Activated CD8-positive, alpha-beta T cell treated with anti-CD3 and anti-CD28 coated beads for 36 hours (primary cell): ENCODE measurements at regions not wholly inside any gene's neighbourhood (a gene's known extent, or its start where the extent isn't known, plus 50 kb on each side); places are given as distances from the start of the nearest gene placed in this dataset.

Experiments
- ATAC-seq: fragments of 200-7000 bp; cut with Tn5 transposase; one replicate; pipeline ENCODE4 v1.10.0; 2021; ENCODE audit warnings: mild to moderate bottlenecking, moderate library complexity
- CTCF ChIA-PET: fragments of 350-600 bp; sonication (Branson Sonifier 250); formaldehyde crosslinking; loops from one replicate; lab custom pipeline; 2021; ENCODE audit warnings: antibody characterized with exemption; lab: Charles Lee
- POLR2A ChIA-PET: fragments of 350-600 bp; sonication (Branson Sonifier 250); formaldehyde crosslinking; loops from one replicate; lab custom pipeline; 2021; ENCODE audit warnings: antibody characterized with exemption; lab: Charles Lee
- DNase-seq: peaks from one replicate; pipeline ENCODE4 v3.0.0-alpha.2; 2020
- H3K27ac Mint-ChIP-seq: one replicate; pipeline ENCODE4 v1.8.0; 2021; ENCODE audit warnings: mild to moderate bottlenecking, mixed read lengths
- H3K27me3 Mint-ChIP-seq: one replicate; pipeline ENCODE4 v1.8.0; 2021; ENCODE audit warnings: mixed read lengths
- H3K36me3 Mint-ChIP-seq: one replicate; pipeline ENCODE4 v1.8.0; 2021; ENCODE audit warnings: low read depth, mixed read lengths
- H3K4me1 Mint-ChIP-seq: one replicate; pipeline ENCODE4 v1.8.0; 2021; ENCODE audit warnings: low read depth, mixed read lengths
- H3K4me3 Mint-ChIP-seq: one replicate; pipeline ENCODE4 v1.8.0; 2021; ENCODE audit warnings: mild to moderate bottlenecking, moderate library complexity, mixed read lengths
- H3K9me3 Mint-ChIP-seq: one replicate; pipeline ENCODE4 v1.8.0; 2021; ENCODE audit warnings: mixed read lengths
- intact Hi-C: fragments of 100-400 bp; cut with micrococcal nuclease; formaldehyde crosslinking; loops from one replicate; pipeline ENCODE4 v1.10.0; 2022
- TF ChIP-seq, protein P1 (sequence below): fragments of 200-600 bp; IDR thresholded peaks from one replicate; pipeline ENCODE4 v1.8.0; 2022; ENCODE audit warnings: antibody characterized with exemption, mild to moderate bottlenecking

DNA sequence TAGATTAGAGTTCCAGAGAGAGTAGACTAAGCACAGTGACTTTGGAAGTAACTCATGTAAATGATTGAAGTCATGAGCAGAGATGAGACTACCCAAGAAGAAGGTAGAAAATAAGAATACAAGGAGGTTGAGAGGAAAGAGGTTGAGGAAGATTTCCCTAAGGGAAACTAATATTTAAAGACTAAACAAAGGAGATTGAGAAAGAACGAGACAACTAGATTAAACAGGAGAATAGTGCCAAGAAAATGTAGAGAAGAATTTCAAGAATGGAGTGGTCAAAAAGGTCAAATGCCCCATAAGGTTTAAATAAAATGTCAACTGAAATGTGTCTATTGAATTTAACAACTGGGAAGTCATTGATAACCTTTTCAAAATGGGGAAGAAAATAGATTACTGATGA, 59.0 kb downstream of the RPS29 start:
- Mint-ChIP-seq H3K9me3 (no peaks in the 10 kb centered on the region), H3K27me3 (no peaks in the 10 kb centered on the region), H3K27ac (no peak overlapping the region), H3K4me1 (no peaks in the 10 kb centered on the region), H3K36me3 (no peaks in the 10 kb centered on the region), H3K4me3 (no peak overlapping the region)
- POLR2A ChIA-PET = no interaction called here
- no peak for ATAC-seq
- CTCF ChIA-PET = no interaction called here
- TF ChIP-seq, protein P1, sequence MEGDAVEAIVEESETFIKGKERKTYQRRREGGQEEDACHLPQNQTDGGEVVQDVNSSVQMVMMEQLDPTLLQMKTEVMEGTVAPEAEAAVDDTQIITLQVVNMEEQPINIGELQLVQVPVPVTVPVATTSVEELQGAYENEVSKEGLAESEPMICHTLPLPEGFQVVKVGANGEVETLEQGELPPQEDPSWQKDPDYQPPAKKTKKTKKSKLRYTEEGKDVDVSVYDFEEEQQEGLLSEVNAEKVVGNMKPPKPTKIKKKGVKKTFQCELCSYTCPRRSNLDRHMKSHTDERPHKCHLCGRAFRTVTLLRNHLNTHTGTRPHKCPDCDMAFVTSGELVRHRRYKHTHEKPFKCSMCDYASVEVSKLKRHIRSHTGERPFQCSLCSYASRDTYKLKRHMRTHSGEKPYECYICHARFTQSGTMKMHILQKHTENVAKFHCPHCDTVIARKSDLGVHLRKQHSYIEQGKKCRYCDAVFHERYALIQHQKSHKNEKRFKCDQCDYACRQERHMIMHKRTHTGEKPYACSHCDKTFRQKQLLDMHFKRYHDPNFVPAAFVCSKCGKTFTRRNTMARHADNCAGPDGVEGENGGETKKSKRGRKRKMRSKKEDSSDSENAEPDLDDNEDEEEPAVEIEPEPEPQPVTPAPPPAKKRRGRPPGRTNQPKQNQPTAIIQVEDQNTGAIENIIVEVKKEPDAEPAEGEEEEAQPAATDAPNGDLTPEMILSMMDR = no peak
- intact Hi-C loops = no loop called here
- no peak for DNase-seq

DNA sequence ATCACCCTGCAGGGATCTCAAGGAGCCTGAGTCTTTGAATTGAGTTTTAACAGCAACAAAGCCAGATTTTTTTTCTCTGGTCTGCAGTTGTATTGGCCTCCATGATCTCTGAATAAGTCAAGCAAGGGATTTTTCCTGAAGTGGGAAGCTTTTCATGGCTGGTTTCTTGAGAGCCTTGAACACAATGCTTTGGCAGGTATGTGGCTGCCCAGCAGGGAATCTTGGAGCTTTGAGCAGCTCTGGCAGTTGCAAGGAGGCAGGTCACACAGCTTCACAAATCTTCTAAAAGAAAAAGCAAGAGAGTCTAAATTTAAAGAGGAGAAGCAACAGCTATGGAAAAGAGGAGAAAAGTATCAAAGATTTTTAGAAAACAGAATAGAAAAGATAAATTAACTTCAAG, 60.1 kb downstream of the RPS29 start:
- H3K4me1 Mint-ChIP-seq = no peaks in the 10 kb centered on the region
- H3K27ac Mint-ChIP-seq = no peak overlapping the region
- POLR2A ChIA-PET = no interaction called here
- H3K36me3 Mint-ChIP-seq = no peaks in the 10 kb centered on the region
- intact Hi-C loops = no loop called here
- TF ChIP-seq, protein P1 = no peak
- no peaks in the 10 kb centered on the region for H3K9me3 Mint-ChIP-seq
- H3K27me3 Mint-ChIP-seq = no peaks in the 10 kb centered on the region
- DNase-seq (no peak), ATAC-seq (no peak)
- CTCF ChIA-PET = interaction anchor here (1.5 kb wide), 1 partner anchor 64 kb away, joined by 7 read pairs; no protein-coding TSS in a partner anchor
- no peak overlapping the region for H3K4me3 Mint-ChIP-seq

DNA sequence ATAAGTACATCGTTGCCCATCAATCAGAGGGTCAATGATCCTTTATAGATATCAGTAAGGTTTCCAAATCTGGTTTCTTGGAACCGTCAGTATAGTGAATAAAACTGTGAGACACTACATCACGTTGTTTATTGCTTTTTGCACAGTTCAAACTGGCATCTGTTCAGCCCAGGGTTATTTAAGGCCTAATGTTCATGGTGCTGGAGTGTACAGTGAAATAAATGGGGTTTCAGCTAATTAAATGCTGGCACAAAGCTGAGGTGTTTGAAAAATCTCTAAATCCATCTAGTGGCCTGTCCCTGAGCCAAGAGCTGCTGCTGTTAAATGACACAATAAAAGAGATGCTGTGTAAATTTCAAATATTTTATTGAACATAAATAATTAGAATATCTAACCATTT, 69.9 kb downstream of the RPS29 start:
- H3K27me3 Mint-ChIP-seq = no peaks in the 10 kb centered on the region
- H3K36me3 Mint-ChIP-seq = no peaks in the 10 kb centered on the region
- TF ChIP-seq, protein P1 = no peak
- no peak overlapping the region for H3K4me3 Mint-ChIP-seq
- H3K4me1 Mint-ChIP-seq = no peaks in the 10 kb centered on the region
- intact Hi-C loops = no loop called here
- H3K9me3 Mint-ChIP-seq = no peaks in the 10 kb centered on the region
- CTCF ChIA-PET = no interaction called here
- no peak overlapping the region for H3K27ac Mint-ChIP-seq
- no peak for DNase-seq
- no peak for ATAC-seq
- POLR2A ChIA-PET = no interaction called here

GRCh38 chr14:49512571-49512970, 73.6 kb downstream of the RPS29 start:
- ChIA-PET CTCF (interaction anchor here (3.8 kb wide), 1 partner anchor 15 kb away, joined by 10 read pairs; no protein-coding TSS in a partner anchor), POLR2A (no interaction called here)
- no peak for DNase-seq
- TF ChIP-seq, protein P1 = no peak
- no peaks in the 10 kb centered on the region for H3K4me1 Mint-ChIP-seq
- no peak overlapping the region for H3K27ac Mint-ChIP-seq
- peaks cover 3% of the 10 kb centered on the region for H3K27me3 Mint-ChIP-seq
- H3K4me3 Mint-ChIP-seq = no peak overlapping the region
- peaks cover 2% of the 10 kb centered on the region for H3K9me3 Mint-ChIP-seq
- no peak for ATAC-seq
- intact Hi-C loops = no loop called here
- no peaks in the 10 kb centered on the region for H3K36me3 Mint-ChIP-seq

DNA sequence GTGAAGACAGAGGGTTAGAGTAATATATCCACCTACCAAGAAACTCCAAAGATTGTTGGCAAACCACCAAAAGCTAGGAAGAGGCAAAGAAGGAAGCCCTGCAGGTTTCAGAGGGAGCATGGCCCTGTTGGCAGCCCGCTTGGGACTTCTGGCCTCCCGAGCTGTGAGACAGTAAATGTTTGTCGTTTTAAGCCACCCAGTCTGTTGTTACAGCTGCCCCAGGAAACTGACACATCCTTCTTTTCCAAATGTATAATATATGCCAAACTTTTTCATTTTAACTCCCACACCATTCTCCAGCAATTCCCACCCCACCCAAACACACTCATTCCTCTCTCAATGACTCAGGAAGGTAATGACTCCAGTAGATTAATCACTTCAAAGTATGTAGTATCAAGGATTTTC, 74.0 kb downstream of the RPS29 start:
- ChIA-PET CTCF (interaction anchor here (3.8 kb wide), 1 partner anchor 14 kb away, joined by 10 read pairs; no protein-coding TSS in a partner anchor), POLR2A (no interaction called here)
- DNase-seq (no peak), ATAC-seq (no peak)
- no peaks in the 10 kb centered on the region for H3K4me1 Mint-ChIP-seq
- no peaks in the 10 kb centered on the region for H3K36me3 Mint-ChIP-seq
- intact Hi-C loops = no loop called here
- no peak overlapping the region for H3K4me3 Mint-ChIP-seq
- TF ChIP-seq, protein P1 = no peak
- peaks cover 2% of the 10 kb centered on the region for H3K9me3 Mint-ChIP-seq
- peaks cover 3% of the 10 kb centered on the region for H3K27me3 Mint-ChIP-seq
- H3K27ac Mint-ChIP-seq = no peak overlapping the region
